Thymus (tissue), 11 donors: ENCODE measurements at regions not wholly inside any gene's neighbourhood (a gene's known extent, or its start where the extent isn't known, plus 50 kb on each side); places are given as distances from the start of the nearest gene placed in this dataset.

Experiments
- DNase-seq, 9 donors: peaks; one replicate each; pipeline ENCODE4 v3.0.0-alpha.2; 2013; ENCODE audit warnings: low spot score in 9 of 9, low read depth in 6 of 9, missing footprints in 1 of 9
- H3K27ac ChIP-seq, 2 donors: one replicate each; pipeline ENCODE4 v1.5.1; 2013; ENCODE audit warnings: control low read depth in 1 of 2, low read depth in 1 of 2, low read length in 1 of 2, mild to moderate bottlenecking in 1 of 2, moderate library complexity in 1 of 2
- H3K27me3 ChIP-seq, 2 donors: one replicate each; pipeline ENCODE4 v1.5.1; 2013; ENCODE audit warnings: low read length in 1 of 2; ENCODE audit not compliant: control insufficient read depth in 2 of 2, insufficient read depth in 1 of 2
- H3K36me3 ChIP-seq, 2 donors: one replicate each; pipeline ENCODE4 v1.5.1; 2013; ENCODE audit warnings: low read length in 1 of 2, mild to moderate bottlenecking in 1 of 2, moderate library complexity in 1 of 2; ENCODE audit not compliant: control insufficient read depth in 2 of 2, insufficient read depth in 2 of 2
- H3K4me1 ChIP-seq, 2 donors: one replicate each; pipeline ENCODE4 v1.5.1; 2013; ENCODE audit warnings: low read length in 2 of 2; ENCODE audit not compliant: control insufficient read depth in 2 of 2, insufficient read depth in 2 of 2
- H3K4me3 ChIP-seq, 2 donors: one replicate each; pipeline ENCODE4 v1.5.1; 2013; ENCODE audit warnings: low read length in 2 of 2, control low read depth in 1 of 2, mild to moderate bottlenecking in 1 of 2
- H3K9me3 ChIP-seq, 2 donors: one replicate each; pipeline ENCODE4 v1.5.1; 2013; ENCODE audit warnings: low read length in 1 of 2, mild to moderate bottlenecking in 1 of 2; ENCODE audit not compliant: control insufficient read depth in 2 of 2, insufficient read depth in 1 of 2
- WGBS: extraction: QIAGEN DNeasy Blood & Tissue Kit; methylation state at CpG from one replicate; pipeline ENCODE4 v1.1.7; 2013; 5-methylcytosine and 5-hydroxymethylcytosine counted together
- donor health status: healthy.

DNA sequence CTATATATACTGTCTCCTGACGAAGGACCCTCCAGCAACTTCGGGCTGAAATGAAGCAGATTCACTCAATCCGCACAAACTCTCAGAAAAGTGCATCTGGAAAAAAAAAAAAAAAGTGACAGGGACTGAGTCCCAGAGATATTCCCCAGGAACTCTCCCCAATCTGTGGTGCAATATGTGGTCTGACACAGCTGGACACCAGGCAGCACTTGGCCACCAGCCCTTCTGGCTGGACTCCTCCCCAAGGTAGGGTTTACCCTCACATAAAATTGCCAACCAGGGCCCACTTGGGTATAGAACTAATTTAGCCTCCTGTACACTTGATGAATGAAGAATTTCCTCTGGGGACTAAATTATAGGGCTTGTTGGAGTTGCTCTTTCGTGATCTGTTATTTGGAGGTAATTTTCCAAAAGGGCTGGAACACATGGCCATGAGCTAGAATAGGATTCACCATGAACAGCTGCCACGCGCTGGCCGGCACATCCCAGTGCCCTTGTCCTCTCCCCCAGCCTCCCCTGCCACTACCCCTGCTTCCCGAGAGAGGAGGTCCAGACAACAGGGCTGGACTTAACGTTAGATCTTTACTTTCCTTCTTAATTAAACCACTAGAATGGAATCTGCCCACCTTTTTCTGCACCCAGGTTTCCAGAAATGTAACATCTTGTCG, 379.2 kb downstream of the BMP2 start:
- H3K27ac ChIP-seq, result no peak overlapping the region
- no peaks in the 10 kb centered on the region for H3K36me3 ChIP-seq
- no peak overlapping the region for H3K4me3 ChIP-seq
- H3K9me3 ChIP-seq, result no peaks in the 10 kb centered on the region
- no peaks in the 10 kb centered on the region for H3K4me1 ChIP-seq
- WGBS, result 85% methylated on average over 10 of the region's 10 CpGs
- no peaks in the 10 kb centered on the region for H3K27me3 ChIP-seq
- no peak for DNase-seq

- no peak for DNase-seq
- Histone ChIP-seq H3K4me3 (no peak overlapping the region), H3K36me3 (no peaks in the 10 kb centered on the region), H3K4me1 (no peaks in the 10 kb centered on the region), H3K9me3 (no peaks in the 10 kb centered on the region), H3K27ac (no peak overlapping the region), H3K27me3 (no peaks in the 10 kb centered on the region)
- 61% methylated on average over 4 of the region's 4 CpGs for WGBS
Observed at GRCh38 chr20:7147220-7147601, 379.7 kb downstream of the BMP2 start.

- DNase-seq, result no peak
- Histone ChIP-seq H3K27ac (no peak overlapping the region), H3K4me1 (no peaks in the 10 kb centered on the region), H3K36me3 (no peaks in the 10 kb centered on the region), H3K9me3 (no peaks in the 10 kb centered on the region), H3K4me3 (no peak overlapping the region), H3K27me3 (no peaks in the 10 kb centered on the region)
- 63% methylated on average over 2 of the region's 2 CpGs for WGBS
Observed at GRCh38 chr20:7151676-7152470, 384.4 kb downstream of the BMP2 start.

DNA sequence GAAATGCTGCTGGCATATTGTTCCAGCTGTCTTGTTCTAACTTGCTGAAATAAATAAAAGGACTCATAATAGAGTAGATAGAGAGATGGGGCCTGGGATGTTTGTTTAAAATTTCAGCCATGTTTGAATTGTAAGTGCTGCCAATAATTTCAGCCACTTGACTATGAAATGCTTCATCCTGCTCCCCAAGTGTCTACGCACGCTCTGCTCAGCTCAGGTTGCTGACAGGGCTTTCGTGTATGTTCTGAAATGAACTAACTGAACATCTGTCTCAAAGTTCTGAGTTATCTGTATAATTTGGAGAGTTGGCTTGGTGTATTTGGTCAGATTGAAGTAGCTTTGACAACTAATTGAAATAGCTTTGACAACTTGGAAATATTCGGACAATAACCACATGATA, 387.8 kb downstream of the BMP2 start:
- Histone ChIP-seq H3K4me1 (no peaks in the 10 kb centered on the region), H3K9me3 (no peaks in the 10 kb centered on the region), H3K27ac (no peak overlapping the region), H3K4me3 (no peak overlapping the region), H3K36me3 (no peaks in the 10 kb centered on the region), H3K27me3 (no peaks in the 10 kb centered on the region)
- DNase-seq, result no peak
- WGBS, result 88% methylated on average over 4 of the region's 4 CpGs

GRCh38 chr20:7155794-7156193, 388.3 kb downstream of the BMP2 start:
- no peak for DNase-seq

GRCh38 chr20:7159903-7160302, 392.4 kb downstream of the BMP2 start:
- no peak for DNase-seq
- Histone ChIP-seq H3K4me1 (no peaks in the 10 kb centered on the region), H3K27ac (no peak overlapping the region), H3K27me3 (no peaks in the 10 kb centered on the region), H3K4me3 (no peak overlapping the region), H3K9me3 (no peaks in the 10 kb centered on the region), H3K36me3 (no peaks in the 10 kb centered on the region)

More at GRCh38 chr20:7155794-7156193, 388.3 kb downstream of the BMP2 start:
- WGBS, result 88% methylated on average over 2 of the region's 2 CpGs
- Histone ChIP-seq H3K4me3 (no peak overlapping the region), H3K4me1 (no peaks in the 10 kb centered on the region), H3K9me3 (no peaks in the 10 kb centered on the region), H3K27me3 (no peaks in the 10 kb centered on the region), H3K36me3 (no peaks in the 10 kb centered on the region), H3K27ac (no peak overlapping the region)

- H3K4me3 ChIP-seq, result no peak overlapping the region
- no peaks in the 10 kb centered on the region for H3K9me3 ChIP-seq
- H3K36me3 ChIP-seq, result no peaks in the 10 kb centered on the region
- H3K27me3 ChIP-seq, result no peaks in the 10 kb centered on the region
- no peak overlapping the region for H3K27ac ChIP-seq
- no peak for DNase-seq
- H3K4me1 ChIP-seq, result no peaks in the 10 kb centered on the region
Observed at GRCh38 chr20:7161690-7162089, 394.2 kb downstream of the BMP2 start.

DNA sequence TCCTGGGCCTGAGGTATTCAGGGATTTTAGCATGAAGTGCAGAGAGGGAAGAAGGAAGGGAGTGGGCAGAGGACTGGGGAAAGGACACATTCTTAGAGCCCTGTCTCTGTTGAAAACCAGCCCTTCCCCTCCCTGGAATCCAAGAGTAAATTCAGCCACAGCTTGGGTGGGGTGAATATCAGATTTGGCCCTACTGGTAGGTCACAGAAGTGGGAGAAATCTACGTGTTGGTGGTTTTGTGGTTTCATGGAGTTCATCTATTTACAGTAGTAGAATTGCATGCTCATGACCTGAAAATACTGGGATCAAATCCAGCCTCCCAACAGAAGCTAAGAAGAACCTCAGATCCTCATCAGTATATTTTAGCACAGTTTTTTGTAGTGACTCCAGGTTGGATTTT, 404.4 kb downstream of the BMP2 start:
- H3K36me3 ChIP-seq, result no peaks in the 10 kb centered on the region
- H3K27ac ChIP-seq, result no peak overlapping the region
- no peaks in the 10 kb centered on the region for H3K9me3 ChIP-seq
- H3K27me3 ChIP-seq, result no peaks in the 10 kb centered on the region
- H3K4me1 ChIP-seq, result no peaks in the 10 kb centered on the region
- 19% methylated on average over 1 of the region's 1 CpG for WGBS
- H3K4me3 ChIP-seq, result no peak overlapping the region
- no peak for DNase-seq

DNA sequence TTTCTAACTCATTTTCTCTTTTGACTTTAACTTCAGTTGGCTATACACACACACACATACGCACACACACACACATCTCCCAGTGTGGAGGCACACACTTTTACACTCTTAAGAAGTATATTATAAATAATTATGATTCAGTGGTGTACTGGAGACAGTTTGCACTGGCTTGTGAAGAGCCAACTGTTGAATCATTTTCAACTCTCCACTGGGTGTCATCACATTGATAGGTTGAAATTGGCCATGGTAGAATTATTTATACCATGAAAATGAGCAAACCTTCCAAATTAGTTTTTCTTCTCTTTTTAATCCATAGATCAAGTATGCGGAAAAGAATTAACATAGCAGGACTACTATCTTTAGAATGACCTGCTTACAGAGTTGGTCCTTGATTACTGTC, 407.1 kb downstream of the BMP2 start:
- Histone ChIP-seq H3K9me3 (no peaks in the 10 kb centered on the region), H3K4me3 (no peak overlapping the region), H3K27me3 (no peaks in the 10 kb centered on the region), H3K4me1 (no peaks in the 10 kb centered on the region), H3K27ac (no peak overlapping the region), H3K36me3 (no peaks in the 10 kb centered on the region)
- WGBS, result 83% methylated on average over 2 of the region's 2 CpGs
- DNase-seq, result no peak
